MM.1S (cell line): ENCODE measurements at regions not wholly inside any gene's neighbourhood (a gene's known extent, or its start where the extent isn't known, plus 50 kb on each side); places are given as distances from the start of the nearest gene placed in this dataset.

Experiments used
- DNase-seq: peaks from one replicate; pipeline ENCODE4 v3.0.0-alpha.2; 2015
- H2AFZ ChIP-seq: fragments of 300-600 bp; sonication (generic); 2 replicates; pipeline ENCODE4 v1.6.0; 2016; ENCODE audit warnings: antibody characterized with exemption, low read length
- H3F3A ChIP-seq: fragments of 300-600 bp; sonication (generic); 2 replicates; pipeline ENCODE4 v1.6.1; 2016; ENCODE audit warnings: mild to moderate bottlenecking, antibody characterized with exemption, low read length, moderate library complexity, mixed read lengths; ENCODE audit not compliant: insufficient read depth
- H3K27ac ChIP-seq: fragments of 300-600 bp; sonication (generic); 2 replicates; pipeline ENCODE4 v1.5.1; 2016; ENCODE audit warnings: mild to moderate bottlenecking, low read length
- H3K27me3 ChIP-seq: fragments of 300-600 bp; sonication (generic); replicated peaks from 2 replicates; pipeline ENCODE4 v1.6.0; 2016; ENCODE audit warnings: low read length; ENCODE audit not compliant: insufficient read depth
- H3K36me3 ChIP-seq: fragments of 300-600 bp; sonication (generic); replicated peaks from 2 replicates; pipeline ENCODE4 v1.6.1; 2016; ENCODE audit warnings: mild to moderate bottlenecking, low read length, mixed read lengths; ENCODE audit not compliant: insufficient read depth
- H3K4me1 ChIP-seq: fragments of 300-600 bp; sonication (generic); 2 replicates; pipeline ENCODE4 v1.6.1; 2016; ENCODE audit warnings: low read length, mixed read lengths
- H3K4me2 ChIP-seq: fragments of 300-600 bp; sonication (generic); 2 replicates; pipeline ENCODE4 v1.6.0; 2016; ENCODE audit warnings: low read depth, low read length
- H3K4me3 ChIP-seq: fragments of 300-600 bp; sonication (generic); 2 replicates; pipeline ENCODE4 v1.5.1; 2016; ENCODE audit warnings: low read length, mixed read lengths
- H3K79me2 ChIP-seq: fragments of 300-600 bp; sonication (generic); 2 replicates; pipeline ENCODE4 v1.6.1; 2016; ENCODE audit warnings: mixed run types, low read length, mixed read lengths
- H3K9ac ChIP-seq: fragments of 300-600 bp; sonication (generic); 2 replicates; pipeline ENCODE4 v1.6.1; 2016; ENCODE audit warnings: low read length, mixed read lengths
- H3K9me2 ChIP-seq: fragments of 300-600 bp; sonication (generic); replicated peaks from 2 replicates; pipeline ENCODE4 v1.6.1; 2016; ENCODE audit warnings: mild to moderate bottlenecking, low read length, mixed read lengths; ENCODE audit not compliant: insufficient read depth
- H3K9me3 ChIP-seq: fragments of 300-600 bp; sonication (generic); replicated peaks from 2 replicates; pipeline ENCODE4 v1.6.1; 2016; ENCODE audit warnings: mild to moderate bottlenecking, low read length, mixed read lengths; ENCODE audit not compliant: insufficient read depth
- H4K20me1 ChIP-seq: fragments of 300-600 bp; sonication (generic); 2 replicates; pipeline ENCODE4 v1.6.1; 2016; ENCODE audit warnings: mild to moderate bottlenecking, low read length, moderate library complexity, mixed read lengths; ENCODE audit not compliant: insufficient read depth
- EZH2 ChIP-seq: fragments of 300-600 bp; sonication (generic); optimal IDR thresholded peaks from 2 replicates; pipeline ENCODE3; 2017; ENCODE audit warnings: low read depth, mild to moderate bottlenecking, antibody characterized with exemption, low read length, mixed read lengths
- EZH2phosphoT487 ChIP-seq: fragments of 300-600 bp; sonication (generic); IDR thresholded peaks from 2 replicates; pipeline ENCODE4 v1.6.1; 2018; ENCODE audit warnings: antibody characterized with exemption, low read length
- TF ChIP-seq, protein P1 (sequence below): fragments of 300-600 bp; sonication (generic); IDR thresholded peaks from 2 replicates; pipeline ENCODE4 v1.5.1; 2016; ENCODE audit warnings: antibody characterized with exemption, low read length, mixed read lengths

- Histone ChIP-seq H3K4me2 (peak overlapping the region; percentile 46; the same call in 1 of the 2 replicates), H3K27ac (peak overlapping the region; percentile 54), H3K9me2 (no peaks in the 10 kb centered on the region), H4K20me1 (no peaks in the 10 kb centered on the region), H3K9ac (no peak overlapping the region), H2AFZ (peak overlapping the region; percentile 84), H3K79me2 (no peaks in the 10 kb centered on the region), H3K4me3 (peak overlapping the region; percentile 34), H3K36me3 (no peaks in the 10 kb centered on the region), H3F3A (no peaks in the 10 kb centered on the region), H3K27me3 (no peaks in the 10 kb centered on the region), H3K4me1 (peaks cover 13% of the 10 kb centered on the region; the same call in 1 of the 2 replicates), H3K9me3 (no peaks in the 10 kb centered on the region)
- TF ChIP-seq, protein P1, sequence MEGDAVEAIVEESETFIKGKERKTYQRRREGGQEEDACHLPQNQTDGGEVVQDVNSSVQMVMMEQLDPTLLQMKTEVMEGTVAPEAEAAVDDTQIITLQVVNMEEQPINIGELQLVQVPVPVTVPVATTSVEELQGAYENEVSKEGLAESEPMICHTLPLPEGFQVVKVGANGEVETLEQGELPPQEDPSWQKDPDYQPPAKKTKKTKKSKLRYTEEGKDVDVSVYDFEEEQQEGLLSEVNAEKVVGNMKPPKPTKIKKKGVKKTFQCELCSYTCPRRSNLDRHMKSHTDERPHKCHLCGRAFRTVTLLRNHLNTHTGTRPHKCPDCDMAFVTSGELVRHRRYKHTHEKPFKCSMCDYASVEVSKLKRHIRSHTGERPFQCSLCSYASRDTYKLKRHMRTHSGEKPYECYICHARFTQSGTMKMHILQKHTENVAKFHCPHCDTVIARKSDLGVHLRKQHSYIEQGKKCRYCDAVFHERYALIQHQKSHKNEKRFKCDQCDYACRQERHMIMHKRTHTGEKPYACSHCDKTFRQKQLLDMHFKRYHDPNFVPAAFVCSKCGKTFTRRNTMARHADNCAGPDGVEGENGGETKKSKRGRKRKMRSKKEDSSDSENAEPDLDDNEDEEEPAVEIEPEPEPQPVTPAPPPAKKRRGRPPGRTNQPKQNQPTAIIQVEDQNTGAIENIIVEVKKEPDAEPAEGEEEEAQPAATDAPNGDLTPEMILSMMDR, result no peak
- no peak for TF ChIP-seq EZH2phosphoT487
- TF ChIP-seq EZH2, result no peak
- DNase-seq, result peak; percentile 36
Measured at GRCh38 chrX:4239650-4240540, 526.4 kb upstream of the PRKX start.

- H3K27me3 ChIP-seq, result no peaks in the 10 kb centered on the region
- H3K9ac ChIP-seq, result no peak overlapping the region
- no peak overlapping the region for H3K27ac ChIP-seq
- no peaks in the 10 kb centered on the region for H3K9me3 ChIP-seq
- H4K20me1 ChIP-seq, result no peaks in the 10 kb centered on the region
- no peak overlapping the region for H2AFZ ChIP-seq
- no peaks in the 10 kb centered on the region for H3F3A ChIP-seq
- H3K4me3 ChIP-seq, result no peak overlapping the region
- no peak overlapping the region for H3K4me2 ChIP-seq
- H3K36me3 ChIP-seq, result no peaks in the 10 kb centered on the region
- peaks cover 13% of the 10 kb centered on the region; the same call in 1 of the 2 replicates for H3K4me1 ChIP-seq
- H3K9me2 ChIP-seq, result no peaks in the 10 kb centered on the region
- TF ChIP-seq, protein P1, result no peak
- no peak for TF ChIP-seq EZH2phosphoT487
- no peak for TF ChIP-seq EZH2
- no peak for DNase-seq
- H3K79me2 ChIP-seq, result no peaks in the 10 kb centered on the region
Measured at GRCh38 chrX:4238916-4239315, 525.5 kb upstream of the PRKX start.

- no peak overlapping the region for H3K4me2 ChIP-seq
- no peak overlapping the region for H2AFZ ChIP-seq
- H3K4me1 ChIP-seq, result no peaks in the 10 kb centered on the region
- H3K79me2 ChIP-seq, result no peaks in the 10 kb centered on the region
- H3K9ac ChIP-seq, result no peak overlapping the region
- no peaks in the 10 kb centered on the region for H3K27me3 ChIP-seq
- H3K27ac ChIP-seq, result no peak overlapping the region
- no peak for DNase-seq
- no peaks in the 10 kb centered on the region for H3K36me3 ChIP-seq
- H3K9me2 ChIP-seq, result no peaks in the 10 kb centered on the region
- no peaks in the 10 kb centered on the region for H4K20me1 ChIP-seq
- no peaks in the 10 kb centered on the region for H3F3A ChIP-seq
- TF ChIP-seq EZH2phosphoT487, result no peak
- no peak for TF ChIP-seq EZH2
- TF ChIP-seq, protein P1, result no peak
- H3K4me3 ChIP-seq, result no peak overlapping the region
- H3K9me3 ChIP-seq, result no peaks in the 10 kb centered on the region
Measured at GRCh38 chrX:4225086-4225485, 511.6 kb upstream of the PRKX start.
